SK-N-SH treated with all-trans-retinoic acid at 6 μM for 48 hours (cell line): ENCODE measurements at regions not wholly inside any gene's neighbourhood (a gene's known extent, or its start where the extent isn't known, plus 50 kb on each side); places are given as distances from the start of the nearest gene placed in this dataset.
"Not testable (repeated sequence)": the region's sequence is repeated elsewhere in the genome, so short reads cannot be mapped to it uniquely, and the experiment has no call there.

Experiments used
- ATAC-seq: fragments of 200-7000 bp; cut with Tn5 transposase; 3 replicates; pipeline ENCODE4 v1.9.1; 2020; ENCODE audit warnings: mild to moderate bottlenecking, moderate library complexity
- ARNTL ChIP-seq: fragments of 450-650 bp; formaldehyde crosslinking; IDR thresholded peaks from 2 replicates; pipeline ENCODE4 v1.5.0; 2020; ENCODE audit warnings: low read depth, mild to moderate bottlenecking, moderate library complexity, borderline replicate concordance
- BACH2 ChIP-seq: fragments of 250-450 bp; sonication (Bioruptor Pico); IDR thresholded peaks from 2 replicates; pipeline ENCODE4 v1.9.0; 2021; ENCODE audit warnings: mild to moderate bottlenecking, borderline replicate concordance
- CSDC2 ChIP-seq: fragments of 250-450 bp; sonication (Bioruptor Pico); IDR thresholded peaks from 2 replicates; pipeline ENCODE4 v1.5.0; 2020; ENCODE audit warnings: mild to moderate bottlenecking, moderate library complexity
- GLIS3 ChIP-seq: fragments of 250-450 bp; sonication (Bioruptor Pico); IDR thresholded peaks from 2 replicates; pipeline ENCODE4 v1.5.0; 2020; ENCODE audit warnings: mild to moderate bottlenecking, moderate library complexity
- ISL1 ChIP-seq: fragments of 250-450 bp; sonication (Bioruptor Pico); IDR thresholded peaks from 2 replicates; pipeline ENCODE4 v2.1.2; 2022; ENCODE audit warnings: mild to moderate bottlenecking, moderate library complexity
- OSR1 ChIP-seq: fragments of 250-450 bp; sonication (Bioruptor Pico); IDR thresholded peaks from 2 replicates; pipeline ENCODE4 v1.8.0; 2022; ENCODE audit warnings: moderate library complexity, mild to moderate bottlenecking, inconsistent platforms
- PPARA ChIP-seq: fragments of 250-450 bp; sonication (Bioruptor Pico); IDR thresholded peaks from 2 replicates; pipeline ENCODE4 v1.5.0; 2020; ENCODE audit warnings: mild to moderate bottlenecking, borderline replicate concordance
- TCF4 ChIP-seq: fragments of 250-450 bp; sonication (Bioruptor Pico); IDR thresholded peaks from 2 replicates; pipeline ENCODE4 v1.8.0; 2021; ENCODE audit warnings: mild to moderate bottlenecking, moderate library complexity, borderline replicate concordance
- TOX ChIP-seq: fragments of 250-450 bp; sonication (Bioruptor Pico); IDR thresholded peaks from 2 replicates; pipeline ENCODE4 v1.8.0; 2021; ENCODE audit warnings: mild to moderate bottlenecking, moderate library complexity, borderline replicate concordance
- ZC3H10 ChIP-seq: fragments of 250-450 bp; sonication (Bioruptor Pico); IDR thresholded peaks from 2 replicates; pipeline ENCODE4 v1.5.1; 2021; ENCODE audit warnings: mild to moderate bottlenecking, moderate library complexity
- ZFP3 ChIP-seq: fragments of 250-450 bp; sonication (Bioruptor Pico); IDR thresholded peaks from 2 replicates; pipeline ENCODE4 v1.5.0; 2020; ENCODE audit warnings: mild to moderate bottlenecking, moderate library complexity
- ZFP30 ChIP-seq: fragments of 450-650 bp; formaldehyde crosslinking; IDR thresholded peaks from 2 replicates; pipeline ENCODE4 v1.5.0; 2022; ENCODE audit warnings: mild to moderate bottlenecking, moderate library complexity
- ZNF565 ChIP-seq: fragments of 450-650 bp; formaldehyde crosslinking; conservative IDR thresholded peaks from 2 replicates; pipeline ENCODE4 v1.5.0; 2020; ENCODE audit warnings: low read depth, mild to moderate bottlenecking, moderate library complexity
- ZNF70 ChIP-seq: fragments of 450-650 bp; formaldehyde crosslinking; IDR thresholded peaks from 2 replicates; pipeline ENCODE4 v1.5.0; 2020; ENCODE audit warnings: mild to moderate bottlenecking, moderate library complexity
- ZNF8 ChIP-seq: fragments of 450-650 bp; formaldehyde crosslinking; IDR thresholded peaks from 2 replicates; pipeline ENCODE4 v1.5.0; 2020; ENCODE audit warnings: mild to moderate bottlenecking, moderate library complexity
- TF ChIP-seq, protein P1 (sequence below): fragments of 250-450 bp; sonication (Bioruptor Pico); IDR thresholded peaks from 2 replicates; pipeline ENCODE4 v1.8.0; 2021; ENCODE audit warnings: low read depth, mild to moderate bottlenecking, moderate library complexity, borderline replicate concordance
- TF ChIP-seq, protein P2 (sequence below): fragments of 250-450 bp; sonication (Bioruptor Pico); IDR thresholded peaks from 2 replicates; pipeline ENCODE4 v1.5.1; 2020; ENCODE audit warnings: low read depth, mild to moderate bottlenecking, moderate library complexity
- TF ChIP-seq, protein P3 (sequence below): fragments of 250-450 bp; sonication (Bioruptor Pico); IDR thresholded peaks from 2 replicates; pipeline ENCODE4 v1.5.0; 2020; ENCODE audit warnings: mild to moderate bottlenecking, moderate library complexity
- TF ChIP-seq, protein P4 (sequence below): fragments of 250-450 bp; sonication (Bioruptor Pico); IDR thresholded peaks from 2 replicates; pipeline ENCODE4 v1.5.1; 2021; ENCODE audit warnings: mild to moderate bottlenecking, moderate library complexity

DNA sequence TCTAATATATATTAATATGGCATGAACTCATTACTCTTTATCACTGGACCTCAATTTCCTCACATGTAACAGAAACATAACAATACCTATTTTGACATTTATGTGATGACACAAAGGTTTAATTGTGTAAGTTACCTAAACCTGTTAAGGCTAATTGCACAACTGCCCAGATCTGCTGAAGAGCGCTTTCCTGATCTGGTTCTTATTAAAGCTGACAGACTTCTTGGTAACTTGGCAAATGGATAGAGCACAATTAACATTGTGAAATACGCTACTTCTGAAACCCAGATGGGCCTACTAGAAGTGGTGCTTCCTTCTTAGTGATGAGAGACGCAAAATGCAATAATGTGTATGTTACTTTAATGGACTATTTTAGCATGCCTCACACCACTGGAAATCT lies 1767.2 kb upstream of the RAG2 start:
- TF ChIP-seq, protein P1, sequence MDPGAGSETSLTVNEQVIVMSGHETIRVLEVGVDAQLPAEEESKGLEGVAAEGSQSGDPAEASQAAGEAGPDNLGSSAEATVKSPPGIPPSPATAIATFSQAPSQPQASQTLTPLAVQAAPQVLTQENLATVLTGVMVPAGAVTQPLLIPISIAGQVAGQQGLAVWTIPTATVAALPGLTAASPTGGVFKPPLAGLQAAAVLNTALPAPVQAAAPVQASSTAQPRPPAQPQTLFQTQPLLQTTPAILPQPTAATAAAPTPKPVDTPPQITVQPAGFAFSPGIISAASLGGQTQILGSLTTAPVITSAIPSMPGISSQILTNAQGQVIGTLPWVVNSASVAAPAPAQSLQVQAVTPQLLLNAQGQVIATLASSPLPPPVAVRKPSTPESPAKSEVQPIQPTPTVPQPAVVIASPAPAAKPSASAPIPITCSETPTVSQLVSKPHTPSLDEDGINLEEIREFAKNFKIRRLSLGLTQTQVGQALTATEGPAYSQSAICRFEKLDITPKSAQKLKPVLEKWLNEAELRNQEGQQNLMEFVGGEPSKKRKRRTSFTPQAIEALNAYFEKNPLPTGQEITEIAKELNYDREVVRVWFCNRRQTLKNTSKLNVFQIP (CRISPR knock-in tag), result no peak
- TF ChIP-seq ZNF70 (CRISPR knock-in tag) (no peak), BACH2 (CRISPR knock-in tag) (no peak), ZFP30 (CRISPR knock-in tag) (no peak), TCF4 (CRISPR knock-in tag) (no peak)
- no peak for ATAC-seq

DNA sequence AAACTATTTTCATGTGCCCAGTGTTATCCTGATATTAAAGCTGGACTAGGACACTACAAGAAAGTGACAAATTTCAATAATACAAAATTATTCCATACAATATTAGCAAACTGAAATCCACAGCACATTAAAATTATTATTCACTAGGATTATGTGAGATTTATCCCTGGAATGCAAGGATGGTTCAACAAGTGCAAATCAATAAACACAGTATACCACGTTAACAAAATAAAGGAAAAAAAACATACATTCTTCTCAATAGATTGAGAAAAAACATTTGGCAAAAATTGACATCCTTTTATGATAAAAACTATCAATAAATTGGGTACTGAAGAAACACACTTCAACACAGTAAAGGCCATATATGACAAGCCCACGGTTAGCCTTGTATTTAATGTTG lies 1758.2 kb upstream of the RAG2 start:
- TF ChIP-seq CSDC2 (CRISPR knock-in tag) (no peak), TOX (CRISPR knock-in tag) (no peak), ZC3H10 (CRISPR knock-in tag) (no peak), ZNF565 (CRISPR knock-in tag) (no peak), ZFP3 (CRISPR knock-in tag) (no peak)
- ATAC-seq, result no peak

DNA sequence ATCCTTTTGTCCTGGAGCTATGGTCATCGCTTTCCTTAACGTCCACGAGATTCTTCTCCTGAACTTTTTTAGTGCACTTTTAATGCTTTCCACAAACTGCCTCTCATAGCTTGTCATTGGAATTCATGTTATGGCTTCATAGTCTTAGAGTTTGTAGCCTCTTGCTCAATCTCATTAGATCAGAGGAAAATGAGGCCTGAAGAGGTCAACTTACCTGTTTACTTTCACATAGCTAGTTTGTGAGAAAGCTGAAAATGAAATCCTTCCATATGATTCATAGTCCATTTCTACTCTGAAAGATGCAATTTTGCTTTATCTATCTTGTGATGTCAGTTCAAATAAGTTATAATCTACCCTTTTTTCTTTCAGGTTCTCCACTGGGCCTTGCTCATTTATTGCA lies 1747.2 kb upstream of the RAG2 start:
- TF ChIP-seq GLIS3 (CRISPR knock-in tag) (no peak), ZNF8 (CRISPR knock-in tag) (no peak), TCF4 (CRISPR knock-in tag) (no peak), ZFP3 (CRISPR knock-in tag) (no peak), ARNTL (CRISPR knock-in tag) (no peak), ZNF70 (CRISPR knock-in tag) (no peak), BACH2 (CRISPR knock-in tag) (no peak), OSR1 (no peak), PPARA (CRISPR knock-in tag) (no peak), ISL1 (no peak), CSDC2 (CRISPR knock-in tag) (no peak)
- TF ChIP-seq, protein P2, sequence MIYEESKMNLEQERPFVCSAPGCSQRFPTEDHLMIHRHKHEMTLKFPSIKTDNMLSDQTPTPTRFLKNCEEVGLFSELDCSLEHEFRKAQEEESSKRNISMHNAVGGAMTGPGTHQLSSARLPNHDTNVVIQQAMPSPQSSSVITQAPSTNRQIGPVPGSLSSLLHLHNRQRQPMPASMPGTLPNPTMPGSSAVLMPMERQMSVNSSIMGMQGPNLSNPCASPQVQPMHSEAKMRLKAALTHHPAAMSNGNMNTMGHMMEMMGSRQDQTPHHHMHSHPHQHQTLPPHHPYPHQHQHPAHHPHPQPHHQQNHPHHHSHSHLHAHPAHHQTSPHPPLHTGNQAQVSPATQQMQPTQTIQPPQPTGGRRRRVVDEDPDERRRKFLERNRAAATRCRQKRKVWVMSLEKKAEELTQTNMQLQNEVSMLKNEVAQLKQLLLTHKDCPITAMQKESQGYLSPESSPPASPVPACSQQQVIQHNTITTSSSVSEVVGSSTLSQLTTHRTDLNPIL, result no peak
- TF ChIP-seq, protein P3, sequence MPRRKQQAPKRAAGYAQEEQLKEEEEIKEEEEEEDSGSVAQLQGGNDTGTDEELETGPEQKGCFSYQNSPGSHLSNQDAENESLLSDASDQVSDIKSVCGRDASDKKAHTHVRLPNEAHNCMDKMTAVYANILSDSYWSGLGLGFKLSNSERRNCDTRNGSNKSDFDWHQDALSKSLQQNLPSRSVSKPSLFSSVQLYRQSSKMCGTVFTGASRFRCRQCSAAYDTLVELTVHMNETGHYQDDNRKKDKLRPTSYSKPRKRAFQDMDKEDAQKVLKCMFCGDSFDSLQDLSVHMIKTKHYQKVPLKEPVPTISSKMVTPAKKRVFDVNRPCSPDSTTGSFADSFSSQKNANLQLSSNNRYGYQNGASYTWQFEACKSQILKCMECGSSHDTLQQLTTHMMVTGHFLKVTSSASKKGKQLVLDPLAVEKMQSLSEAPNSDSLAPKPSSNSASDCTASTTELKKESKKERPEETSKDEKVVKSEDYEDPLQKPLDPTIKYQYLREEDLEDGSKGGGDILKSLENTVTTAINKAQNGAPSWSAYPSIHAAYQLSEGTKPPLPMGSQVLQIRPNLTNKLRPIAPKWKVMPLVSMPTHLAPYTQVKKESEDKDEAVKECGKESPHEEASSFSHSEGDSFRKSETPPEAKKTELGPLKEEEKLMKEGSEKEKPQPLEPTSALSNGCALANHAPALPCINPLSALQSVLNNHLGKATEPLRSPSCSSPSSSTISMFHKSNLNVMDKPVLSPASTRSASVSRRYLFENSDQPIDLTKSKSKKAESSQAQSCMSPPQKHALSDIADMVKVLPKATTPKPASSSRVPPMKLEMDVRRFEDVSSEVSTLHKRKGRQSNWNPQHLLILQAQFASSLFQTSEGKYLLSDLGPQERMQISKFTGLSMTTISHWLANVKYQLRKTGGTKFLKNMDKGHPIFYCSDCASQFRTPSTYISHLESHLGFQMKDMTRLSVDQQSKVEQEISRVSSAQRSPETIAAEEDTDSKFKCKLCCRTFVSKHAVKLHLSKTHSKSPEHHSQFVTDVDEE (CRISPR knock-in tag), result no peak
- TF ChIP-seq, protein P4, sequence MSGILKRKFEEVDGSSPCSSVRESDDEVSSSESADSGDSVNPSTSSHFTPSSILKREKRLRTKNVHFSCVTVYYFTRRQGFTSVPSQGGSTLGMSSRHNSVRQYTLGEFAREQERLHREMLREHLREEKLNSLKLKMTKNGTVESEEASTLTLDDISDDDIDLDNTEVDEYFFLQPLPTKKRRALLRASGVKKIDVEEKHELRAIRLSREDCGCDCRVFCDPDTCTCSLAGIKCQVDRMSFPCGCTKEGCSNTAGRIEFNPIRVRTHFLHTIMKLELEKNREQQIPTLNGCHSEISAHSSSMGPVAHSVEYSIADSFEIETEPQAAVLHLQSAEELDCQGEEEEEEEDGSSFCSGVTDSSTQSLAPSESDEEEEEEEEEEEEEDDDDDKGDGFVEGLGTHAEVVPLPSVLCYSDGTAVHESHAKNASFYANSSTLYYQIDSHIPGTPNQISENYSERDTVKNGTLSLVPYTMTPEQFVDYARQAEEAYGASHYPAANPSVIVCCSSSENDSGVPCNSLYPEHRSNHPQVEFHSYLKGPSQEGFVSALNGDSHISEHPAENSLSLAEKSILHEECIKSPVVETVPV, result no peak
- TF ChIP-seq, protein P1 (CRISPR knock-in tag), result no peak
- ATAC-seq, result no peak

DNA sequence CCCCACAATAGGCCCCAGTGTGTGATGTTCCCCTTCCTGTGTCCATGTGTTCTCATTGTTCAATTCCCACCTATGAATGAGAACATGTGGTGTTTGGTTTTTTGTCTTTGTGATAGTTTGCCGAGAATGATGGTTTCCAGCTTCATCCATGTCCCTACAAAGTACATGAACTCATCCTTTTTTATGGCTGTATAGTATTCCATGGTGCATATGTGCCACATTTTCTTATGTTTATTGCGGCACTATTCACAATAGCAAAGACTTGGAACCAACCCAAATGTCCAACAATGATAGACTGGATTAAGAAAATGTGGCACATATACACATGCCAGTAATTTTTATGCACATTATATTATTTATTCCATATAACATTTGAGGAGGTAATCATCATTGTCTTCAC lies 1743.6 kb upstream of the RAG2 start:
- not testable (repeated sequence) for ATAC-seq
